ENCODE measurements at regions not wholly inside any gene's neighbourhood (a gene's known extent, or its start where the extent isn't known, plus 50 kb on each side); places are given as distances from the start of the nearest gene placed in this dataset.

- TF ChIP-seq, protein P1, sequence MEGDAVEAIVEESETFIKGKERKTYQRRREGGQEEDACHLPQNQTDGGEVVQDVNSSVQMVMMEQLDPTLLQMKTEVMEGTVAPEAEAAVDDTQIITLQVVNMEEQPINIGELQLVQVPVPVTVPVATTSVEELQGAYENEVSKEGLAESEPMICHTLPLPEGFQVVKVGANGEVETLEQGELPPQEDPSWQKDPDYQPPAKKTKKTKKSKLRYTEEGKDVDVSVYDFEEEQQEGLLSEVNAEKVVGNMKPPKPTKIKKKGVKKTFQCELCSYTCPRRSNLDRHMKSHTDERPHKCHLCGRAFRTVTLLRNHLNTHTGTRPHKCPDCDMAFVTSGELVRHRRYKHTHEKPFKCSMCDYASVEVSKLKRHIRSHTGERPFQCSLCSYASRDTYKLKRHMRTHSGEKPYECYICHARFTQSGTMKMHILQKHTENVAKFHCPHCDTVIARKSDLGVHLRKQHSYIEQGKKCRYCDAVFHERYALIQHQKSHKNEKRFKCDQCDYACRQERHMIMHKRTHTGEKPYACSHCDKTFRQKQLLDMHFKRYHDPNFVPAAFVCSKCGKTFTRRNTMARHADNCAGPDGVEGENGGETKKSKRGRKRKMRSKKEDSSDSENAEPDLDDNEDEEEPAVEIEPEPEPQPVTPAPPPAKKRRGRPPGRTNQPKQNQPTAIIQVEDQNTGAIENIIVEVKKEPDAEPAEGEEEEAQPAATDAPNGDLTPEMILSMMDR (IDR thresholded peaks at IDR 0.05), result no peak
- DNase-seq (no peak), ATAC-seq (no peak)
- H3K4me3 ChIP-seq, result no peak overlapping the region
- H3K27ac ChIP-seq, result no peak overlapping the region
- H3K27me3 ChIP-seq, result no peaks in the 10 kb centered on the region
- no peaks in the 10 kb centered on the region for H3K36me3 ChIP-seq
- H3K4me1 ChIP-seq, result no peaks in the 10 kb centered on the region
- intact Hi-C loops (cut with DNase I), result no loop called here
- no peaks in the 10 kb centered on the region for H3K9me3 ChIP-seq
Observed at GRCh38 chr5:5671823-5672222, 249.3 kb downstream of the ICE1 start.

DNA sequence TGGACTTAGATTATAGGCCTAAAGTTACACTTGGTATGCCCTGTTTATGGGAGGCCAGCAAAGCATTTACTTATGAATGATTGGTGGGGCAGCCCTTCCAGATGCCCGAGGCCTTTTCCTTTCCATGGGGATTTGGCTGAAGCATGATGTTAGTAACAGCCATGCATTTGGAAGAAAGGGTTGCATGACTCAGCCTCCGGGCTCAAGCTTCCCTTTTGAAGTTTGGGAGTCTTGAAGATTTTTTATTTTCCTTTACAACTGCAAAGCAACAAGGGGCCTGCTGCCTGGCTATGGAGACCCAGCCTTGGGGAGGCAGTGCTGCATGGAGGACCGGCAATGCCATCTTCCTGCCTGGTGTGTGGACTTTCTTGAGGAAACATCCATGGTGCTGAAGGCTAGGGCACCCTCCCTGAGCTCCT, 244.7 kb downstream of the ICE1 start:
- intact Hi-C loops (cut with DNase I), result no loop called here
- H3K27ac ChIP-seq, result no peak overlapping the region
- no peak for ATAC-seq
- H3K4me3 ChIP-seq, result no peak overlapping the region
- no peaks in the 10 kb centered on the region for H3K4me1 ChIP-seq
- no peak for DNase-seq
- H3K9me3 ChIP-seq, result no peaks in the 10 kb centered on the region
- H3K36me3 ChIP-seq, result no peaks in the 10 kb centered on the region
- TF ChIP-seq, protein P1 (IDR thresholded peaks at IDR 0.05), result no peak
- no peaks in the 10 kb centered on the region for H3K27me3 ChIP-seq

- intact Hi-C loops (cut with DNase I), result no loop called here
- Histone ChIP-seq H3K4me3 (no peak overlapping the region), H3K27ac (no peak overlapping the region), H3K27me3 (no peaks in the 10 kb centered on the region), H3K4me1 (no peaks in the 10 kb centered on the region), H3K9me3 (no peaks in the 10 kb centered on the region), H3K36me3 (no peaks in the 10 kb centered on the region)
- no peak for DNase-seq
- ATAC-seq, result no peak
- TF ChIP-seq, protein P1 (IDR thresholded peaks at IDR 0.05), result no peak
Observed at GRCh38 chr5:5666369-5666768, 243.9 kb downstream of the ICE1 start.

DNA sequence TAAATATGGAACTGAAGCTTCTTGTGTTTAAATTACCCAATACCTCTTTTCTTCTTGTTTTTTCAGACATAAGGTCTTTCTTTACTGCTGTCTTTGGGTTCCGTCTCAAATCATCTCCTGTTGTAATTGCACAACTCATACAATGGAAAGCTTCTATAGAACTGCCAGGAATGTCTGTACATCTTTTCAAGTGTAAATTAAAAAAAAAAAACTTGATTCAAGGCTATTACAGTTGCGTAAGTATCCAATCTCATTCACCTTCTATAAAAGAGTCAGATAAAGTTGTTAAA, 243.5 kb downstream of the ICE1 start:
- H3K4me3 ChIP-seq, result no peak overlapping the region
- DNase-seq (no peak), ATAC-seq (no peak)
- H3K36me3 ChIP-seq, result no peaks in the 10 kb centered on the region
- H3K9me3 ChIP-seq, result no peaks in the 10 kb centered on the region
- H3K27me3 ChIP-seq, result no peaks in the 10 kb centered on the region
- TF ChIP-seq, protein P1 (IDR thresholded peaks at IDR 0.05), result no peak
- H3K27ac ChIP-seq, result no peak overlapping the region
- no peaks in the 10 kb centered on the region for H3K4me1 ChIP-seq
- intact Hi-C loops (cut with DNase I), result no loop called here

DNA sequence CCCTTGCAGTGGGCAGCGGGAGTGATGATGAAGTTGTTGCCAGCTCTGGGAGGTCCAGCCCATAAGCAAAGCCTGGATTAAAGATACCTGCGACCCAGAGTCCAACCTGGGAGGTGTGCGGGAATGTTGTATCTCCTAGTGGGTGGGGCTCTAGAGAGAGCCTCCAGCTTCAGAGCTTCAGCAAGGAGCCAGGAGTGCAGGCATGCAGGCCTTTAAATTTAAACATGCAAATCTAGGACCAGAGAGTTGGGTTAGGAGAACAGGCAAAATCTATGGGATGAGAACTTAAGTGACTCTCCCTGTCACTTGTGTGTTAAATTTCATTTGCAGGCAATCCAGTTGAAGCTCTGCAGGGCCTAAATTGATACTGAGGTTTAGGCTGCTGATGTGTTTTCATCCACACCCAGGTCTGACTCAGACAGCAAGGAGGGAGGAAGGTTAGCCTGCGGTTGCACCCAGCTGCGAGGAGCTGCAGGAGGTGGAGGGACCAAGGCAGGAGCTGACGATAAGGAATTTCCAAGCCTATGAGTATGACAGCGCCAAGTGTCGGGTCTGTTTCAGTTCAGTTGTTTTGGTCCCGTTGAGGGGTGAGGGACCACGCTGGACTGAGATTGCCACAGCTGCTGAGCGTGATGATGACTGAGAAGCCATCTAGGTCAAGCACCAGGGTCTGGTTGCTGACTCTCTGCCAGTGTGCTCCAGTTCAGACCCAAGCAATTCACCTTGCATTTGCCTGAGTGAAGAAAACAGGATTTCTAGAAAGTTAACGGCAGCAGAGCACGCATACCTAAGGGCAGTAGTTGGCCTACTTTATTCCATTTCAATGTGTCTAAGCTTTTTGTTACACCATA, 243.0 kb downstream of the ICE1 start:
- ATAC-seq (no peak), DNase-seq (no peak)
- no peak overlapping the region for H3K4me3 ChIP-seq
- H3K27ac ChIP-seq, result no peak overlapping the region
- no peaks in the 10 kb centered on the region for H3K36me3 ChIP-seq
- no peaks in the 10 kb centered on the region for H3K4me1 ChIP-seq
- TF ChIP-seq, protein P1 (IDR thresholded peaks at IDR 0.05), result no peak
- intact Hi-C loops (cut with DNase I), result no loop called here
- no peaks in the 10 kb centered on the region for H3K27me3 ChIP-seq
- H3K9me3 ChIP-seq, result no peaks in the 10 kb centered on the region
